Inflammatory macrophage treated with lipopolysaccharide for 1 hour (primary cell): ENCODE measurements at regions not wholly inside any gene's neighbourhood (a gene's known extent, or its start where the extent isn't known, plus 50 kb on each side); places are given as distances from the start of the nearest gene placed in this dataset.

ENCODE experiments used
- DNase-seq, 2 donors: peaks; one replicate each; pipeline ENCODE4 v3.0.0-alpha.2; 2020 to 2022

DNA sequence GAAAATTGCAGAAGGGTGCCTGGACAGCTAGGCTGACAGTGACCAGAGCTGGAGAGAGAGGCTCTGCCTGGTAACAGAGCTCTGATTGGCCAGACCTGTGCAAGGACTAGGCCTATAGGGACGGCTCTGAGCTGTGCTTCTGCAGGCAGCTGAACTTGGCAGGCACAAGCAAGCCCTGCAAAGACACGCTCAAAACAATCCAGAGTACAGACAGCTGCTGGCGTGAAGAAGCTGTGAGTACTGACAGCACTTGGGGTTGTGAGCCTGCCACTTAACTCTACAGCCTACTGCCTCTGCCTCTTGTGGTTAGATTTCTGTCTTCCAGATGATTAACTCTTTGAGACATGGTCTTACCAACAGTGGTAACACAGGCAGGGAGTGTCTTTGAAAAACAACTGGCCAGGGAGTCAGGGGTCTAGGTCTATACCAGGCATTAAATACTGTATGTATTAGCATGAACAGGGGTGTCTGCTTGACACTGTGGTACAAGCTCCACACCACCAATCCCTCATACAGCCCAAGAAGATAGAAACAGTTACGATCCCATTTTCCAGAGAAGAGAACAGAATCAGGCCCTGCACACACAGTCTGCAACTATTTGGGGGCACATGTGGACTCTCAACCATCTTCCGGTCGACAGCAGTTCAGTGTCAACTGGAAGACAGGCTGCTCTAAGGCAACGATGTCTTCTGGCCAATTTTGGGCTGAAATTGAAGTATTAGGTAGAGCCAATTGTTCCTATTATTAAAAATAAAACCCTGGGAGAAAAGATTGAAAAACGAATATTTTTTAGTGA lies 568.4 kb downstream of the TNS1 start:
- DNase-seq, result peak; percentile 47 to 56

DNA sequence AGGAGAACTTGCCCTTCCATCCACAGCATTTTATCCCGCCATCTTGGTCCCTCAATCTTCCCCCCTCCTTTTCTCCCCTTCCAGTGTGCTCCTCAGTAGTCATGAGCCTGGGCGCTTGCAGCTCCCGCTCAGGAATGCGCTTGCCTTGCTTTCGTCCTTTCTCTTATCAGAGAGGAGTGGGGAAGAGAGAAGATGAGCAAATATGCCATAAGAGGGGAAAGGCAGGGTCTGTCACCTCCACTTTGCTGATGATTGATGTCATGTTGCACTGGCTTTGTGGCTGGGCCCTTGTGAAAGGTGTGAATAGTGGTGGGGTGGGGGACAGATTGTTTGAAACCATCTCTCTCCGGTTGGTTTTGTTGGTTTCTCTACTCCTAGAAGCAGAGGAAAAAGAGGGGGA lies 569.3 kb downstream of the TNS1 start:
- DNase-seq, result no peak

DNA sequence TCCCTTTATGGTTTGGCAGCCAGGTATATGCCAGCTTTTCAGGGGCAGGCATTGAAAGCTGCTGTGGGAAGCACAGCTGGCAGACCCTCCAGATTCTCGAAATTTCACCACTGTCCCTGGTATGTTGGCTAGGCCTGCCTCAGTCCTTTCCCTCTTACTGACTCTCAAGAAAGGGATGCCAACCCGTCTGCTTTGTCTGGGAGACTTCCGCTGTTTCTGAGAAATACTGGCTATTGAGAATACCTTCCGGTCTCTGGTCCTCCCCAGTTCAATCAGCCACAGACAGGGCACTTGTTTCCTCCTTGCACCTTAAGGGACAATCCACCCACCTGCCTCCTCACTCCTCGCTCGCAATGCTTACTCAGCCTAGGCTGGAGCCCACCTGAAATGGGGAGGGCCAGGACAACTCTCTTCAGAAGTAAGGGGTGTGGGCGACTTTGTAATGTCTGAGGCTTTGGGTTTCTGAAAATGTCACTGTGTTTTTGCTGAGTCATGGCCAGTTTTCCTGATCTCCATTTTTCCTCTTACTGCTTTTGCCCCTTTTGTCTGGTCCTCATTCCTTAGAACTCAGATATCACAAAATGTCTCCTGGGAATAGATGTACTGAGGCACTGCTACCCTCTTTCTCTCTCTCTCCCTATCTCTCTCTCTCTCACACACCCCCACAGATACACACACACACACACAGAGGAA lies 571.1 kb downstream of the TNS1 start:
- DNase-seq, result no peak

- peak; percentile 17 to 47 for DNase-seq
These were observed 571.2 kb upstream of the TNP1 start for GRCh38 chr2:217430916-217431576.

DNA sequence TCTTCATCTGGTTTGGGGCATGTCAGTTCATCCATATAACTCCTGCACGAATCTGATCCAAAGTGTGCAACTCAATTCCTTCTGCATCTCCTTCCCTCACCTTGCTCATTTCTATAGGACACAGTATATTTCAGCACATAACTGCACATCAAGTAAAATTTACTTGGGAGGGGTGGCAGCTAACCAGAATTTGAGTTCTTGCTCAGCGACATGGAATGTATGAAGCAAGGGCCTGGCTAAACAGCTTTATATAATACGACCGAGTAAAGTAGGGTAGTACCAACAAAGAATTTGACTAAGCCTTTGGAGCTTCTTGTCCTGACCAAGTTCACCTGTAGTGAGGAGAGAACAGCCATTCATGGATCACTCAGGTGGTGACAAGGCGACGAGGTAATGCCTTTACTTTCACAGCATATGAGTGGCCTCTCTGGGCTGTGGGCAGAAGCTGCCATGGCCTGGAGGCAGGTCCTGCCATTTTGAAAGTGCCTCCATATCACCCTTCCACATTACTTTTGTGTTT lies 570.2 kb upstream of the TNP1 start:
- DNase-seq, result no peak

GRCh38 chr2:217421834-217422233 lies 562.0 kb upstream of the TNP1 start:
- no peak for DNase-seq

GRCh38 chr2:217420854-217421253 lies 561.0 kb upstream of the TNP1 start:
- DNase-seq, result no peak

DNA sequence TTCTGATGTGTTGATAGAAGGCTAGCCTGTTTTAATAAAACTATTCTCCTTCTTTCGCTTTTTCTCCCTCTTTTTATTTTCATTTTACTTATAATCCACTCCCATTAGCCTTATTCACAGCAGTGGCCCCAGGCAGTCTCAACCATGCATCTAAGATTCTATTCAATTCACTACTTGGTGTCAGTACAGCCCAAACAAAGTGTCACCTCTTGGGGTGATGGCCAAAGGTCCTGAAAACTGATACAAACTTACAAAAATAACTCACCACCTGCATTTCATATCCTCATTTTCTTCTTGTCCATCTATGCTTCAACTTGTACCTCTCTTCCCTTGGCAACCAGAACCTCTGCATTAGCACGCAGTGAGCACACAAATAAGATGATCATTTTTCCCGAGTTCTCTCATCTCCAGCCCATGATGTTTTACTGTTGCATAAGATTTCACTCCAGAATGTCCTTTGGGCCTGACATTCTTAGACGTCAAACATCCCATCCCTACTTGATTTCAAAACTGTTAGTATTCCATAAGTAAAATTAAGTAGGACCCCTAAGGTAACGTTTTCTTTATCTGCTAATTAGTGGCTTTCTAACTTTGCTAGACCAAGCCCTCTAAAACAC lies 559.3 kb upstream of the TNP1 start:
- DNase-seq, result no peak

DNA sequence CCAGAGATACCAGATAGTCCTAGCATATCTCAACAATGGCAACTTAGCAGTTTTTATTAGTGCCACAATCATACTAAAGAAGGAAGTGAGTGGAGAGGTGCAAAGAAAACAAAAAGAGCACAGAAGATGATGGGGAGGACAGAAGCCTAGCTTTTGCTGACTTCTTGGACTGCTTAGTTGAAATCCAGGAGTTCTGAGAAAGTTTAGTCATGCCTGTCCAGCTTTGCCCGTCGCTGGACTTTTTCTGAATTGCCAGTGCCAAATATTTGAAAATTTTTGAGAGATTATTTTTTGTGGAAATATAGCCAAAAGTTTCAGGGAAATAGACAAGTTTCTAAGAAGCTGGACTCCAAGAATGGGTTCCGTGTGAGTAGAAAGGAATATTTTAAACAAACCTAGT lies 558.7 kb upstream of the TNP1 start:
- no peak for DNase-seq

GRCh38 chr2:217418090-217418489 lies 558.2 kb upstream of the TNP1 start:
- DNase-seq, result no peak

- DNase-seq, result no peak
These were observed 557.7 kb upstream of the TNP1 start for GRCh38 chr2:217417536-217417935.

DNA sequence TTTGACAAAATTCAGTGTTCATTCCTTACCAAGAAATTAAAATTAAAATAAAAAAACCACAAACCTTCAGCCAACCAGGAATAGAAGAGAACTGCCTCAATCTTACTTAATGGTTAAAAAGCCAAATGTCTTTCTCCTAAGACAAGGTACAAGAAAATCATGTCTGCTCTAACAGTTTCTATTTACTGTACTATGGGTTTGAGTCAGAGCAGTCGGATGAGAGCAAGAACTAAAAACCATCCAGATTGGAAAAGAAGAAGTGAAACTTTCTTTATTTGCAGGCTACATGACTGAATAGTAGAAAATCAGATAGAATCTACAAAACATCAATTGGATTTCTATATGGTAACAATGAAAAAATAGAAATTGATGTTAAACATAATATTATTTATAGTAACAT lies 555.5 kb upstream of the TNP1 start:
- DNase-seq, result peak; percentile 24 to 35

DNA sequence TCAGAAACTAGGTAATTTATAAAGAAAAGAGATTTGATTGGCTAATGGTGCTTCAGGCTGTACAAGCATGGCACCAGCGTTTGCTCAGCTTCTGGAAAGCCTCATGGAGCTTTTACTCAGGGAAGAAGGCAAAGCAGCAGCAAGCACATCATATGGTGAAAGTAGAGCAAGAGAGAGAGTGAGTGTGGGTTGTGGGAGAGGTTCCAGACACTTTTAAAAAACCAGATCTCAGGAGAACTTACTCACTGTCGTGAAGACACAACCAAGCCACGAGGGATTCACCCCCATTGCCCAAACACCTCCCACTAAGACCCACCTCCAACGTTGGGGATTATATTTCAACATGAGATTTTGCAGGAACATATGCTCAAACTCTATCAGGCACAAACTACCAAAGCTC lies 554.6 kb upstream of the TNP1 start:
- no peak for DNase-seq

DNA sequence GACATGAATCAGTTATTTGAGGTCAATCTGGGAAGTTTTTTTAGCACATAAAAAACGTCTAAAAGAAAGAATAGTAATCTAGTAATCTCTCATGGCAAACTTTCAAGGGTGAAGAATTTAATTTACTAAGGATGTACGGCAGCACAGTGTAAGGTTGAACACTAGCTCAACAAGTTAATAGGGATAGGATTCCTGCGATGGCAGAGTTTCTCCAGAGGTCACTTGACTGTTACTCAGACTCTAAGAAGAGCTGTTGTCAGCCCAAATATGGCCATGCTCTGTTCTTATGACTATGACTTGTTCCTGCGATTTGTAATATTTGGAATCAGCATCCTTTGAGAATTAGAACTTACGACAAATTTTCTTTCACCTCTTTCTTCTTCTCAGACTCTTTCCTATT lies 553.3 kb upstream of the TNP1 start:
- peak; percentile 40 to 59 for DNase-seq

DNA sequence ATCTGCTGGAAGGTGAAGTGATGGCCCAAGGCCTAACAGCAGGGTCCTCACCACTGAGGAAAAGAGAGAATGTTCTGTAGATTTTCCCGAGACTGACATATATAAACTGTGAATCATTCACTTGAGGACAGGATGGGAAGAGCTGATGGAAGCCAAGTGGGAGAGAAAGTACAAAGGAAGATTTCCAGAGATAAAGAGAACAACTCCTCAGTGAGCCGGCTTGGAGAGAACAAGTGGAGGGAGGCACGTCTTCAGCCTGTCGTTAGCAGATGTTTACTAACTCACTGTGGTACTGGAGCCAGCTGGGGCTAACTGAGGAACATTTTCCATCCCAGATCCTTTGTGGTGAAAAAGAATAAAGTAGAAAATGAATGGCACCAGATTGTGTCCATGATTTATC lies 552.9 kb upstream of the TNP1 start:
- no peak for DNase-seq

DNA sequence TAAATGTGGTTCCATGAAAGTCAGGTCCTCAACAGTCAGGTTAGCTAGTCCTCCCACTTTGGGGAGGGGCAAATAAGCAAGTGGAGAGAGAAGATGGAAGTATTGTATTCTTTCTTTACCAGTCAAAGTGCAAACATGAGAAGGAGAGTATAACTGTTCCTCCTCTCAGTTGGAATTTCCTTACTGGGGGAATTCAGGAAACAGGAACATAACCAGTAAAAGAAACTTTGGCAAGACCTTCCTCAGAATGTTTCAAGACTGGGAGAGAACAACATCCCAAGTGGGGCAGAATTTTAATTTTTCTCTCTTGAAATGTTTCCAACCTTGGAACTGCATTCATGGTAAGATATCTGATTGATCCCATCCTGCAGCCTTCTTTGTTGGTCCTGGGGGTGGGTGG lies 552.4 kb upstream of the TNP1 start:
- DNase-seq, result peak; percentile 21 to 24

DNA sequence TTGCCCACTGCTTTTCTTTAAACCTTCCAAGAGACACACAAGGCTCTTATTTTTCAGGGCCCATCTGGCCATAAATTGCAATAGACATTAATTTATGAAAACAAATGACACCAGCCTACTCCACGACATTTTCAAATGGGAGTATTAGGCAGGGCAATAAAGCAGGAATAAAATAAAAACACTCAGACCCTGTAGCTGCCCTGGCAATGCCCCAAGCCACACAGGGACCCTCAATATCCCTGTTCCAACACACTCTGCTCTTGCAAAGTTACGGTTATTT lies 550.8 kb upstream of the TNP1 start:
- DNase-seq, result no peak

DNA sequence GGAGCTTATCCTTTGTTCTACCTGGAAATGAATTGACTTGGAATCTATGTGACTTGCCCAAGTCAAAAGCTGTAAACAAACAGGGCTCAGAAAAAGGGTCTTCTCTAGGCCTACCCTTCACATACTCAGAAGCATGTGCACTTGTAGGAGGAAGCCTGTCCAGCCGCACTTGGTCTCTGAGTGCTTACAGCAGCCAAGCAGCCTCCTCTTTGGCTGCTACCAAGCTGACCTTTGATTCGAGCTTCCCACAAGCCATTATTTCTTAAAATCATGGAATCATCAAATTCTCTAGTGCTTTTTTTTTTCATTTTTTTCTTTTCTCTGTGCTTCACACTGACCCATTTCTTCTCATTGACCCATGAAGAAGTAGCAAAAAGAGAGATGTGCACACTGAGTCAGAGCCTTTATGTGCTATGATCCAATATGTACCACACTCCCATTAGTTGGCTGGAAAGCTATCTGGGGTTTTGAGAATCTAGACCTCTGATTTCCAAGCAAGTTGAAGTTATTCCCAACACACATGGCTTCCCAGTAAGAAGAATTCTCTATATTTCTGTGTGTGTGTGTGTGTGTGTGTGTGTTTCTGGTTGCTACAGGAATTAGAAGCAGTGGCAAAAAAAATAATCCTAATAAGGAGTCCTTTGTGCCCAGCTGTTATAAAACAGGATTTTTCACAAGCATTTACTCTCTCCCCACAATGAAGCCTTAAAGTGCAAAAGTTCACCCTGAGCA lies 550.3 kb upstream of the TNP1 start:
- no peak for DNase-seq

- DNase-seq, result peak in 1 of 2 donors; percentile 12
These were observed 547.5 kb upstream of the TNP1 start for GRCh38 chr2:217407362-217407761.

- DNase-seq, result no peak
These were observed 544.4 kb upstream of the TNP1 start for GRCh38 chr2:217404236-217404760.

DNA sequence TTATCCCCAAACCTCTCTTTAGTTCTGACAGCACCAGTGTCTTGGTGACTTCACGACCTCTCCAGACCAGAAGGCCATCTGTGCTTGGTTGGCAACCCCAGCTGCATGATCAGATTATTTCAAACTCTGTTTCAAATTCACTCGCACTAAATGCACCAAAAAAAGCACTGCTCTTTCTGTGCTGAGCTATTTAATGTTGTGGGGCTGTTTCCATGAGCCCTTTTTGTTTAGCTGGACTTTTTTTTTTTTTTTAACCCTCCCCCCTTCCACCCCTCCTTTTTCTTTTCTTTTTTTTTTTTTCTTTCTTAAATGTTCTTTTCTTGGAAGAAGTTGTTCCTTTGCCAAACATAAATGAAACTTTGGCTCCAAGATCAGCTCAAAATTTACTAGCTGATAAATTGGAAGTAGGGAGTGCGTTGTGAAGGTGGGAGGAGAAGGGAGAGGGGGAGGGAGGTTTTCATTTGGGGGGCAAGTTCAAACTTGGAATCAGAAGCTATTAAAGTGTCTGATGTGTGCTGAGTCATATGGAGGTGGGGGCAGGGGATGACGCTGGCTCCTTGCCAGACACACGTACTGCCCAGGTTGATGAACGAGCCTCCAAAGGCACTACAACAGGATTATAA lies 543.0 kb upstream of the TNP1 start:
- no peak for DNase-seq

DNA sequence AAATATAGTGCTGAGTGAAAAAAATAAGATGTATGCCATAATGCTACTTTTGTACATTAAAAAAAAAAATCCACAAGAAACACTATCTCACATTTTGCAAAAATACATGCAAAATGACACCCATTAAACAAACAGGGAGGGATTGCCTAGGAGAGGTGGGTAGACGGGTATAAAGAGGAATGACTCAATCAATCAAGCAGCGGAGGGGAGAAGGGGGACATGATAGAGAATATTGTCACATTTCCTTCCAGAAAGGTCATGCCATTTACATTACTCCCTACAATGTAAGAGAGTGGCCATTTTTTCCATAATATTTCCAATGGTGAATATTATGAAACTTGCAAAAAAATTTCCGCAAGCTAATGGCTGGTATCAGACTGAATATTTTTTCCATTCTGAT lies 542.3 kb upstream of the TNP1 start:
- no peak for DNase-seq
